ENCODE measurements at regions not wholly inside any gene's neighbourhood (a gene's known extent, or its start where the extent isn't known, plus 50 kb on each side); places are given as distances from the start of the nearest gene placed in this dataset.

DNA sequence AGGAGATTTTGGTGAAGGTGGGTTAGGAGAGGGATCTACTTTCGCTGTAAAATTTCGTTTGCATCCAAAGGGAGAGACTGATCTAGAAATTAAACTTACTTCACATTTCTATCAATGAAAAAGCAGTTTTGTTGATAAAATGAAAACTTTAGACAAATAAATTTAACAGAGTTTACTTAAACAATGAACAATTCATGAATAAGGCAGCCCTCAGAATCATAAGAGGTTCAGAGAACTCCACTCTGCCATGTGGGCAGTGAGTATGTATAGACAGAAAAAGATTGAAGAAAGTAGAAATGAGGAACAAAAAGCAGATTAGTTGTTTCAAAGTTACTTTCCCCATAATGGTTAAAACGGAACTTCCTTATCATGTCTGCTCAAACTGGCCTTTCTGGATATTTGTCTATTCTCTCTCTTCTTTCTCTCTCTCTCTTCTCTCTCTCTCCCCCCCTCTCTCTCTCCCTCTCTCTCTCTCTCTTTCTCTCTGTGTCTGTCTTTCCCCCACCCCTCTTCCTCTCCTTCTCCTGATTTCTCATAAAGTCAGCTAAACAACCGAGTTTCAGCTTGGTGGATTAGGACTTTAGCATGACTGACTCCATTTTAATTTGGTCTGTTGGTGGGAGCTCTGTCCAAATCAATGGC, 248.9 kb downstream of the TJP1 start:
- TF ChIP-seq, protein P1, sequence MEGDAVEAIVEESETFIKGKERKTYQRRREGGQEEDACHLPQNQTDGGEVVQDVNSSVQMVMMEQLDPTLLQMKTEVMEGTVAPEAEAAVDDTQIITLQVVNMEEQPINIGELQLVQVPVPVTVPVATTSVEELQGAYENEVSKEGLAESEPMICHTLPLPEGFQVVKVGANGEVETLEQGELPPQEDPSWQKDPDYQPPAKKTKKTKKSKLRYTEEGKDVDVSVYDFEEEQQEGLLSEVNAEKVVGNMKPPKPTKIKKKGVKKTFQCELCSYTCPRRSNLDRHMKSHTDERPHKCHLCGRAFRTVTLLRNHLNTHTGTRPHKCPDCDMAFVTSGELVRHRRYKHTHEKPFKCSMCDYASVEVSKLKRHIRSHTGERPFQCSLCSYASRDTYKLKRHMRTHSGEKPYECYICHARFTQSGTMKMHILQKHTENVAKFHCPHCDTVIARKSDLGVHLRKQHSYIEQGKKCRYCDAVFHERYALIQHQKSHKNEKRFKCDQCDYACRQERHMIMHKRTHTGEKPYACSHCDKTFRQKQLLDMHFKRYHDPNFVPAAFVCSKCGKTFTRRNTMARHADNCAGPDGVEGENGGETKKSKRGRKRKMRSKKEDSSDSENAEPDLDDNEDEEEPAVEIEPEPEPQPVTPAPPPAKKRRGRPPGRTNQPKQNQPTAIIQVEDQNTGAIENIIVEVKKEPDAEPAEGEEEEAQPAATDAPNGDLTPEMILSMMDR (IDR thresholded peaks at IDR 0.05) = no peak
- no peak for TF ChIP-seq EZH2phosphoT487 (IDR thresholded peaks at IDR 0.05)
